HFFc6 (cell line): ENCODE measurements at regions not wholly inside any gene's neighbourhood (a gene's known extent, or its start where the extent isn't known, plus 50 kb on each side); places are given as distances from the start of the nearest gene placed in this dataset.

Source experiments
- DNase-seq: peaks from one replicate; pipeline ENCODE4 v3.0.0-alpha.2; 2018
- H3K27ac Mint-ChIP-seq: 2 replicates; pipeline ENCODE4 v1.8.0; 2020; ENCODE audit warnings: mild to moderate bottlenecking, mixed read lengths
- H3K27me3 Mint-ChIP-seq: 2 replicates; pipeline ENCODE4 v1.8.0; 2021; ENCODE audit warnings: mild to moderate bottlenecking, moderate library complexity, mixed read lengths; ENCODE audit not compliant: insufficient read depth
- H3K36me3 Mint-ChIP-seq: 2 replicates; pipeline ENCODE4 v1.8.0; 2021; ENCODE audit warnings: low read depth, mixed read lengths
- H3K4me1 Mint-ChIP-seq: 2 replicates; pipeline ENCODE4 v1.8.0; 2020; ENCODE audit warnings: low read depth, mixed read lengths
- H3K4me3 Mint-ChIP-seq: 2 replicates; pipeline ENCODE4 v1.8.0; 2020; ENCODE audit warnings: mild to moderate bottlenecking, moderate library complexity, mixed read lengths
- H3K9me3 Mint-ChIP-seq: 2 replicates; pipeline ENCODE4 v1.8.0; 2020; ENCODE audit warnings: mild to moderate bottlenecking, mixed read lengths
- TF ChIP-seq, protein P1 (sequence below): fragments of 200-600 bp; sonication (generic); IDR thresholded peaks from 2 replicates; pipeline ENCODE4 v1.5.0; 2021; ENCODE audit warnings: antibody characterized with exemption, mild to moderate bottlenecking

GRCh38 chr18:32884543-32884942 is 111.7 kb upstream of the KLHL14 start:
- no peak overlapping the region for H3K27ac Mint-ChIP-seq
- no peak for DNase-seq
- no peaks in the 10 kb centered on the region for H3K36me3 Mint-ChIP-seq
- H3K27me3 Mint-ChIP-seq = no peaks in the 10 kb centered on the region
- TF ChIP-seq, protein P1, sequence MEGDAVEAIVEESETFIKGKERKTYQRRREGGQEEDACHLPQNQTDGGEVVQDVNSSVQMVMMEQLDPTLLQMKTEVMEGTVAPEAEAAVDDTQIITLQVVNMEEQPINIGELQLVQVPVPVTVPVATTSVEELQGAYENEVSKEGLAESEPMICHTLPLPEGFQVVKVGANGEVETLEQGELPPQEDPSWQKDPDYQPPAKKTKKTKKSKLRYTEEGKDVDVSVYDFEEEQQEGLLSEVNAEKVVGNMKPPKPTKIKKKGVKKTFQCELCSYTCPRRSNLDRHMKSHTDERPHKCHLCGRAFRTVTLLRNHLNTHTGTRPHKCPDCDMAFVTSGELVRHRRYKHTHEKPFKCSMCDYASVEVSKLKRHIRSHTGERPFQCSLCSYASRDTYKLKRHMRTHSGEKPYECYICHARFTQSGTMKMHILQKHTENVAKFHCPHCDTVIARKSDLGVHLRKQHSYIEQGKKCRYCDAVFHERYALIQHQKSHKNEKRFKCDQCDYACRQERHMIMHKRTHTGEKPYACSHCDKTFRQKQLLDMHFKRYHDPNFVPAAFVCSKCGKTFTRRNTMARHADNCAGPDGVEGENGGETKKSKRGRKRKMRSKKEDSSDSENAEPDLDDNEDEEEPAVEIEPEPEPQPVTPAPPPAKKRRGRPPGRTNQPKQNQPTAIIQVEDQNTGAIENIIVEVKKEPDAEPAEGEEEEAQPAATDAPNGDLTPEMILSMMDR = no peak
- peaks cover 67% of the 10 kb centered on the region for H3K9me3 Mint-ChIP-seq
- no peaks in the 10 kb centered on the region for H3K4me1 Mint-ChIP-seq
- H3K4me3 Mint-ChIP-seq = no peak overlapping the region

- Mint-ChIP-seq H3K4me3 (no peak overlapping the region), H3K4me1 (no peaks in the 10 kb centered on the region), H3K27me3 (no peaks in the 10 kb centered on the region), H3K27ac (no peak overlapping the region), H3K36me3 (peaks cover 7% of the 10 kb centered on the region), H3K9me3 (peaks cover 58% of the 10 kb centered on the region)
- TF ChIP-seq, protein P1 = no peak
- DNase-seq = no peak
Measured at GRCh38 chr18:32881009-32881408, 108.2 kb upstream of the KLHL14 start.

DNA sequence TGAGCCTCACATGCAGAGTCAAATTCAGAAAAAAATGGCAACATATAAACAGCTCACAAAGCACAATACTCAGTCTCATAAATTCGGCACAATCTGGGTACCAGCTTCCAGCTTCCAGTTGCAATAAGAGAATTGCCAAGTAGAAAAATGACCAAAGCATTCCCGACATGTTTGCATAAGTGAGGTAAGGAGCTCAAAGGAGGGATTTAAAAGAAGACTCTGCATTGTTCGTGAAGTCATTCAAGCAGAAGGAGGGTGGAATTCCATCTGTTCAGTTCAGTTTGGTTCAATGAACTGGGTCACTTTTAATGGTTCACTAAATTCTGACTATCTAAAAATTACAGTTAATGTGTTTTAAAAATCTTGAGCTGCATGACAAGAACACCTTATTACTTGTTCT is 106.7 kb upstream of the KLHL14 start:
- Mint-ChIP-seq H3K4me3 (no peak overlapping the region), H3K27ac (no peak overlapping the region), H3K27me3 (no peaks in the 10 kb centered on the region), H3K4me1 (no peaks in the 10 kb centered on the region), H3K36me3 (peaks cover 7% of the 10 kb centered on the region), H3K9me3 (peaks cover 53% of the 10 kb centered on the region)
- no peak for DNase-seq
- TF ChIP-seq, protein P1 = no peak

DNA sequence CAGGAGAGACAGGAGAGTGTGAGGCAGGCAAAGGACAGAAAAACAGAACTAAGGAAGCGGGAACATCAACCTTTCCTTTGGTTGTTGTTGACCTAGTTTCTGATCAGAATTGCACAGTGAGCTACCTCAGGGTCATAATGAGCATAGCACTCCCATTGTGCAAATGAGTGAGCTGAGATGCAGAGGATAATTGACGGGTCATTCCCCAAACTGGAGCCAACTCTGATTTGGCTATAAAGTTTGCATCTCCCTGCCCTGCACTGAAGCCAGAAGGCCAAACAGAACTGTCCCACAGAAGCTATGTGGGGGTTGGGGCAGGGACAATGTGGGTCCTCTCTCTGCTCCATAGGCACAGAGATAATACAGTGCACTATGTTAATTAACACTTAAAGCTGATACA is 105.6 kb upstream of the KLHL14 start:
- Mint-ChIP-seq H3K27ac (no peak overlapping the region), H3K27me3 (no peaks in the 10 kb centered on the region), H3K36me3 (peaks cover 7% of the 10 kb centered on the region), H3K4me3 (no peak overlapping the region), H3K4me1 (no peaks in the 10 kb centered on the region), H3K9me3 (peaks cover 58% of the 10 kb centered on the region)
- TF ChIP-seq, protein P1 = no peak
- DNase-seq = no peak

DNA sequence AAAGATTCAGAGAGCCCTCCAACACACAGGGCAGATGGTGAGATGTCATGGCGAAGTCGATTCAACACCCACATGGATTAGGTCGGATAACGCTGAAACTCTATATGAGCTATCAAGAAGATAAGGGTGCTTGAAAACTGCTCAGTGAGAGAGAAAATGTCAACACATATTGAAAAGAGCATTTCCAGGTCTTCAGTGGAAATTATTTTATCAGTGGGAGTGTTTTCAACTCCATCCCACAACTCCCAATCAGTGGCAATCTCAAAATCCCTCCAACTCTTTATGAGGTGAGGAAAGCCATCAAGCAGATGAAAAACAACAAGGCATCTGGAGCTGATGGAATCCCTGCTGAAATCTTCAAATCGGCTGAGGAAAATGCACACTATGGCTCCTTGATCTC is 104.5 kb upstream of the KLHL14 start:
- no peak overlapping the region for H3K27ac Mint-ChIP-seq
- no peak overlapping the region for H3K4me3 Mint-ChIP-seq
- TF ChIP-seq, protein P1 = no peak
- H3K4me1 Mint-ChIP-seq = no peaks in the 10 kb centered on the region
- H3K36me3 Mint-ChIP-seq = peaks cover 7% of the 10 kb centered on the region
- DNase-seq = no peak
- no peaks in the 10 kb centered on the region for H3K27me3 Mint-ChIP-seq
- peaks cover 56% of the 10 kb centered on the region for H3K9me3 Mint-ChIP-seq

GRCh38 chr18:32875625-32876024 is 102.8 kb upstream of the KLHL14 start:
- Mint-ChIP-seq H3K9me3 (peaks cover 59% of the 10 kb centered on the region), H3K4me1 (no peaks in the 10 kb centered on the region), H3K36me3 (peaks cover 7% of the 10 kb centered on the region), H3K27me3 (no peaks in the 10 kb centered on the region), H3K27ac (no peak overlapping the region), H3K4me3 (no peak overlapping the region)
- TF ChIP-seq, protein P1 = no peak
- no peak for DNase-seq
